AG10803 (cell line): ENCODE measurements at regions not wholly inside any gene's neighbourhood (a gene's known extent, or its start where the extent isn't known, plus 50 kb on each side); places are given as distances from the start of the nearest gene placed in this dataset.

ENCODE experiments used
- DNase-seq: peaks from one replicate; pipeline ENCODE4 v3.0.0; 2010; ENCODE audit warnings: low read depth
- H3K4me3 ChIP-seq: 2 replicates; pipeline ENCODE4 v1.5.1; 2011; ENCODE audit warnings: mild to moderate bottlenecking, low read length, control low read depth
- CTCF ChIP-seq: conservative IDR thresholded peaks from 2 replicates; pipeline ENCODE4 v1.5.1; 2011; ENCODE audit warnings: mild to moderate bottlenecking, low read length, control low read depth, inconsistent platforms

GRCh38 chr16:9655051-9655450, 527.2 kb downstream of the GRIN2A start:
- H3K4me3 ChIP-seq, result no peak overlapping the region
- no peak for DNase-seq
- TF ChIP-seq CTCF, result no peak

GRCh38 chr16:9657641-9658040, 524.6 kb downstream of the GRIN2A start:
- DNase-seq, result no peak
- TF ChIP-seq CTCF, result no peak
- no peak overlapping the region for H3K4me3 ChIP-seq

GRCh38 chr16:9658164-9658563, 524.1 kb downstream of the GRIN2A start:
- H3K4me3 ChIP-seq, result no peak overlapping the region
- DNase-seq, result no peak
- no peak for TF ChIP-seq CTCF

- TF ChIP-seq CTCF, result no peak
- no peak overlapping the region for H3K4me3 ChIP-seq
- DNase-seq, result no peak
Observed at GRCh38 chr16:9658586-9658985, 523.6 kb downstream of the GRIN2A start.

- DNase-seq, result no peak
- H3K4me3 ChIP-seq, result no peak overlapping the region
- TF ChIP-seq CTCF, result no peak
Observed at GRCh38 chr16:9660898-9661297, 521.3 kb downstream of the GRIN2A start.

- TF ChIP-seq CTCF, result no peak
- DNase-seq, result no peak
- H3K4me3 ChIP-seq, result no peak overlapping the region
Observed at GRCh38 chr16:9661336-9662017, 520.8 kb downstream of the GRIN2A start.

- no peak overlapping the region for H3K4me3 ChIP-seq
- no peak for DNase-seq
- no peak for TF ChIP-seq CTCF
Observed at GRCh38 chr16:9663588-9663987, 518.6 kb downstream of the GRIN2A start.
